ENCODE measurements at regions not wholly inside any gene's neighbourhood (a gene's known extent, or its start where the extent isn't known, plus 50 kb on each side); places are given as distances from the start of the nearest gene placed in this dataset.
"Not testable (repeated sequence)": the region's sequence is repeated elsewhere in the genome, so short reads cannot be mapped to it uniquely, and the experiment has no call there.

DNA sequence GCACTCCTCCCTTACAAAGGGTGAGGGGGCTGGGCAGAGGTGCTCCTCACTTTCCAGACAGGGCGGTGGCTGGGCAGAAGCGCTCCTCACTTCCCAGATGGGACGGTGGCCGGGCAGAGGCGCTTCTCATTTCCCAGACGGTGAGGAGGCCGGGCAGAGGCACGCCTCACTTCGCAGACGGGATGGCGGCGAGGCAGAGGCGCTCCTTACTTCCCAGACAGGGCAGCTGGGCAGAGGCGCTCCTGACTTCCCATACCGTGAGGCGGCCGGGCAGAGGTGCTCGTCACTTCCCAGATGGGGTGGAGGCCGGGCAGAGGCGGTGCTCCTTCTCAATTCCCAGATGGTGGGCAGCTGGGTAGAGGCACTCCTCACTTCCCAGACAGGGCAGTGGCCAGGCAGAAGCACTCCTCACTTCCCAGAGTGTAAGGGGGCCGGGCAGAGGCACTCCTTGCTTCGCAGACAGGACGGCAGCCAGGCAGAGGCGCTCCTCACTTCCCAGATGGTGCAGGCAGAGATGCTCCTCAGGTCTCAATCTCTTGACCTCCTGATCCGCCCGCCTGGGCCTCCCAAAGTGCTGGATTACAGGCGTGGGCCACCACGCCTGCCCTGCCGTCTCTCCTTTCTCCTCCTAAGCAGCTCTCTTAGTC, 1623.9 kb upstream of the GOT2 start:
- TF ChIP-seq, protein P1, sequence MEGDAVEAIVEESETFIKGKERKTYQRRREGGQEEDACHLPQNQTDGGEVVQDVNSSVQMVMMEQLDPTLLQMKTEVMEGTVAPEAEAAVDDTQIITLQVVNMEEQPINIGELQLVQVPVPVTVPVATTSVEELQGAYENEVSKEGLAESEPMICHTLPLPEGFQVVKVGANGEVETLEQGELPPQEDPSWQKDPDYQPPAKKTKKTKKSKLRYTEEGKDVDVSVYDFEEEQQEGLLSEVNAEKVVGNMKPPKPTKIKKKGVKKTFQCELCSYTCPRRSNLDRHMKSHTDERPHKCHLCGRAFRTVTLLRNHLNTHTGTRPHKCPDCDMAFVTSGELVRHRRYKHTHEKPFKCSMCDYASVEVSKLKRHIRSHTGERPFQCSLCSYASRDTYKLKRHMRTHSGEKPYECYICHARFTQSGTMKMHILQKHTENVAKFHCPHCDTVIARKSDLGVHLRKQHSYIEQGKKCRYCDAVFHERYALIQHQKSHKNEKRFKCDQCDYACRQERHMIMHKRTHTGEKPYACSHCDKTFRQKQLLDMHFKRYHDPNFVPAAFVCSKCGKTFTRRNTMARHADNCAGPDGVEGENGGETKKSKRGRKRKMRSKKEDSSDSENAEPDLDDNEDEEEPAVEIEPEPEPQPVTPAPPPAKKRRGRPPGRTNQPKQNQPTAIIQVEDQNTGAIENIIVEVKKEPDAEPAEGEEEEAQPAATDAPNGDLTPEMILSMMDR (conservative IDR thresholded peaks at IDR 0.05), result not testable (repeated sequence)
- TF ChIP-seq EZH2 (IDR thresholded peaks at IDR 0.05; ENCODE audit: low read depth), result not testable (repeated sequence)

Measured in PC-9 (cell line).